SK-N-MC (cell line): ENCODE measurements at regions not wholly inside any gene's neighbourhood (a gene's known extent, or its start where the extent isn't known, plus 50 kb on each side); places are given as distances from the start of the nearest gene placed in this dataset.

ENCODE experiments used
- DNase-seq: peaks from one replicate; pipeline ENCODE4 v3.0.0-alpha.2; 2011; ENCODE audit warnings: low read depth, low spot score
- H3K27ac ChIP-seq: fragments of 200-600 bp; sonication (generic); 2 replicates; pipeline ENCODE4 v1.5.1; 2016; ENCODE audit warnings: mixed run types
- H3K36me3 ChIP-seq: fragments of 200-600 bp; sonication (generic); 2 replicates; pipeline ENCODE4 v1.6.1; 2017; ENCODE audit warnings: antibody characterized with exemption, low read length, mixed read lengths; ENCODE audit not compliant: insufficient read depth
- H3K4me3 ChIP-seq: fragments of 200-600 bp; sonication (generic); 2 replicates; pipeline ENCODE4 v1.5.1; 2016
- H3K9ac ChIP-seq: fragments of 200-600 bp; sonication (generic); 2 replicates; pipeline ENCODE4 v1.8.0; 2017; ENCODE audit warnings: mixed run types, mixed read lengths; ENCODE audit not compliant: insufficient read length
- H3K9me3 ChIP-seq: fragments of 200-600 bp; sonication (generic); 2 replicates; pipeline ENCODE4 v1.6.1; 2017; ENCODE audit warnings: low read depth, mild to moderate bottlenecking, antibody characterized with exemption, low read length, moderate library complexity, mixed read lengths
- EZH2 ChIP-seq: fragments of 200-600 bp; sonication (generic); IDR thresholded peaks from one replicate; pipeline ENCODE4 v1.6.1; 2017; ENCODE audit warnings: antibody characterized with exemption
- FOXP2 ChIP-seq: optimal IDR thresholded peaks from 2 replicates; pipeline ENCODE3; 2011; ENCODE audit warnings: mild to moderate bottlenecking, moderate library complexity; ENCODE audit not compliant: insufficient read depth; ENCODE audit errors: extremely low read length, control extremely low read depth
- POLR2AphosphoS5 ChIP-seq: IDR thresholded peaks from 2 replicates; pipeline ENCODE4 v1.6.1; 2012; ENCODE audit warnings: mild to moderate bottlenecking, low read depth, low read length, borderline replicate concordance

DNA sequence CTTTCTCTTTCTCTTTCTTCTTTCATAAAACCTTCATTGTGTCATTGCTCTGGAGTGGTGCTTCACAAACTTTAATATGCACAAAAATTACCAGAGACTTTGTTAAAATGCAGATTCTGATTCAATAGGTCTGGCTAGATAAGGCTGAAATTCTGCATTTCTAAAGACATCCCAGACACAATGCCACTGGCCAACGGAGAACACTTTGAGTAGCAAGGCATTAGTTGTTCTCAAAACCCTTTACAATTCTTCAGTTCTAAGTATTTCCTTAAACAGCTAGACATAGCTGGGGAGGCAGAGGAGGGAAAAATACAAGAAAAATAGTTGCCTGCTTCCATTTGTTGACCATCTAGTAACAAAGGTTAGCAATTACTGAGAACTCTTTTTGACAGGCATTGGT, 101.8 kb upstream of the PIK3C3 start:
- no peak for TF ChIP-seq FOXP2
- no peak for TF ChIP-seq EZH2
- no peak for TF ChIP-seq POLR2AphosphoS5
- no peak overlapping the region for H3K4me3 ChIP-seq
- no peak overlapping the region for H3K9ac ChIP-seq
- no peaks in the 10 kb centered on the region for H3K36me3 ChIP-seq
- DNase-seq, result no peak
- no peak overlapping the region for H3K27ac ChIP-seq
- no peaks in the 10 kb centered on the region for H3K9me3 ChIP-seq

DNA sequence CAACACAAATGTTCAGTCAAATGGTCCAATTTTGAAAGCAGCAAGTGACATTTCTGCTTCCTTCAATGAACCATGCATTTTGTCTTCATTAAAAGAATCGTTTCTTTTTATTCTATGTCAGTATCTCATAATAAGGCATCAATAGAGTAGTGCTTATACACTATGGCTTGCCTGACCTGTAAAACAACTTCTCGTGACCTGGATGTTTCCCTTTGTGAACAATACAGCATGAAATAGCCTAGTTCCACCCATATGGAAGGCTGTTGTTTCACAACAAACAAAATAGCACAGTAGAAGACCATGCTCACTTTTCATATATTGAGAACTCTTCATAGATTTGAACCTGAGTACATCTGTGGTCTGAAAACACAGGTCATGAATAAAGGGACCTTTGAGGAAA, 104.3 kb upstream of the PIK3C3 start:
- TF ChIP-seq EZH2, result no peak
- no peak for TF ChIP-seq POLR2AphosphoS5
- no peak for TF ChIP-seq FOXP2
- Histone ChIP-seq H3K4me3 (no peak overlapping the region), H3K9me3 (no peaks in the 10 kb centered on the region), H3K36me3 (no peaks in the 10 kb centered on the region), H3K27ac (no peak overlapping the region), H3K9ac (no peak overlapping the region)
- no peak for DNase-seq

DNA sequence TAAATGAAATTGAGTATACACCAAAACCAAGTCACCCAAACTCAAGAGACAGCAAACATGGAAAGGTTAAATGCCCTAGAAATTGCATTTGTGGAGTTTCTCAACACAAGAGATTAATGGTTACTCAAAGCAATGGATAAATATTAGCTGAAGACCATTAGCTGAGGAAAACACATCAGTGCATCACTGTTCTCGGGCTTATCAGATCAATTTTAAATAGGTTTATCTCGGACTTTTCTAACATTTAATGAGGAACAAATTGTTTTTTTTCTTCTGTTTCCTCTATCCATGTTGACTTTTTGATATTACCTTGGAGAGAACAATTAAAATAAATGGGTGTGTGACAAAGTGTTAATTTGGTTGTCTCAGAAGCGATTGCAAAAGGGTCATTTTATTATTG, 105.4 kb upstream of the PIK3C3 start:
- no peak overlapping the region for H3K9ac ChIP-seq
- DNase-seq, result no peak
- H3K36me3 ChIP-seq, result no peaks in the 10 kb centered on the region
- no peak overlapping the region for H3K4me3 ChIP-seq
- TF ChIP-seq FOXP2 (no peak), EZH2 (no peak)
- H3K27ac ChIP-seq, result no peak overlapping the region
- H3K9me3 ChIP-seq, result no peaks in the 10 kb centered on the region

DNA sequence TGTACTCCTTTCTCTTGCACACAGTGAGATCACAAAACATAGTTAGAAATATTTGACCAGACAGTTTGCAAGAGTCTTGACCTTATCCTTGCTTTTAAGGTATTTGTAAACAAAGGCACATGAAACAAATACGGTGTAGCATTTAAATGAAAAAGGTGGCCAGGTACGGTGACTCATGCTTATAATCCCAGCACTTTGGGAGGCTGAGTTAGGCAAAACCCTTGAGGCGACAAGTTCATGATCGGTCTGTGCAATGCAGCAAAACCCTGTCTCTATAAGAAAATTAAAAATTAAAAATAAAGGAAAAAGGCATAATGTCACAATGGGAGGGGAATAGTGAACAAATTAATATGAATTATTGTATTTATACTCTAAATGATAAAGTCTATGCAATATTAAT, 109.5 kb upstream of the PIK3C3 start:
- Histone ChIP-seq H3K27ac (no peak overlapping the region), H3K9ac (no peak overlapping the region), H3K4me3 (no peak overlapping the region), H3K36me3 (no peaks in the 10 kb centered on the region), H3K9me3 (no peaks in the 10 kb centered on the region)
- no peak for TF ChIP-seq POLR2AphosphoS5
- TF ChIP-seq FOXP2, result no peak
- no peak for TF ChIP-seq EZH2
- no peak for DNase-seq

DNA sequence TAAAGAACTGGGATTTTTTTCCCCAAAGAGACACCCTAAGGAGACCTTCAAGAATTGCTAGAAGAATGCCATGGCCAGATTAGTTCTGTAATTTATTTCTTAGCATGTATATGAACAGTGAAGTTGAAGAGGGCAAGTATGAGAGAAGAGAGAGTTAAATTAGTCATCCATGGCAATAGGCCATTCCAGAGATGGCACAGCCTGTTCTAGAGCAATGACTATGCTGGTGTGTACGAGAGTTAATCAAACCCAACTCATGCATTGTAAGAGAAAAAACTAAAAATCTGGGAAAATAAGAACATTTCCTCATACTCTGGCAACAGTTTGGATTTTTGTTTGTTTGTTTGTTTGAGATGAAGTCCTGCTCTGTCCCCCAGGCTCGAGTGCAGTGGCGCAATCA, 112.1 kb upstream of the PIK3C3 start:
- Histone ChIP-seq H3K9me3 (no peaks in the 10 kb centered on the region), H3K36me3 (no peaks in the 10 kb centered on the region), H3K27ac (no peak overlapping the region), H3K4me3 (no peak overlapping the region), H3K9ac (no peak overlapping the region)
- TF ChIP-seq EZH2 (no peak), FOXP2 (no peak), POLR2AphosphoS5 (no peak)
- no peak for DNase-seq

GRCh38 chr18:41829647-41830516, 125.2 kb upstream of the PIK3C3 start:
- Histone ChIP-seq H3K27ac (no peak overlapping the region), H3K36me3 (no peaks in the 10 kb centered on the region), H3K9ac (no peak overlapping the region), H3K9me3 (no peaks in the 10 kb centered on the region), H3K4me3 (no peak overlapping the region)
- no peak for TF ChIP-seq POLR2AphosphoS5
- TF ChIP-seq EZH2, result no peak
- TF ChIP-seq FOXP2, result no peak
- no peak for DNase-seq

DNA sequence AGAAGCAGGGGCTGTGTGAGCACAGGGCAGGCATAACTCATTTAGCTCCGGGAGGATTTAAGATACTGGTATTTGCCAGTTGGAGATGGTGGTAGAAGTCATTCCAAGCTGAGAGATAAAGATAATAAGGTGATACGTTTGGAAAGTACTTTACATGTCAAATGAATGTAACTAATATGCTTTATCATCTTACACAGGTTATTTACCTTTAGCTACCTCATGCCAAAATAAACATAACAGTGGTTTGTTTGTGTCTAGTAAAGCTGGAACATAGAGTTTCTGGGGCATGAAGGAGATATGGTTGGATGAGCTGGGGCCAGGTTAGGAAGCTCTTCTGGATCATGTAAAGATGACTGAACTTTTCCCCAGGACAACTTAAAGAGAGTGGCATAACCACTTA, 126.9 kb upstream of the PIK3C3 start:
- Histone ChIP-seq H3K9me3 (no peaks in the 10 kb centered on the region), H3K9ac (no peak overlapping the region), H3K36me3 (no peaks in the 10 kb centered on the region), H3K4me3 (no peak overlapping the region), H3K27ac (no peak overlapping the region)
- TF ChIP-seq EZH2, result no peak
- TF ChIP-seq POLR2AphosphoS5, result no peak
- TF ChIP-seq FOXP2, result no peak
- DNase-seq, result no peak

DNA sequence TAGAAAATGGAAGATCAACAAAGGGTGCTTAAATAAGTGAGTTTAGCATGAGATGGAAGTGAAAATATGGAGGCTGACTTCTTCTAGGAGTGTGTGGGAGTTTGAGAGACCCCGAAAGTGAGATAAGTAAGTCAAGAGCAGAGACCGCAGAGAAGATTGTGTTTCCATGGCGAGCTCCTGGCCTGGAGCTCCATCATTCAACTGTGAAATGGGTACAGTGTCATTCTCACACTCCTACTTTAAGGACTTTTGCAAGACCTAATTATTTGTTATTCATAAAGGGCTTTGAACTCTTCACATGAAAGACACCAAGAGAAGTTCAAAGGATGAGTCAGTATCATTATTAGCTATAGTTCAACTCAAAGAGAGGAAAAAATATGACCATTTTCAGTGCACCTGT, 134.2 kb upstream of the PIK3C3 start:
- Histone ChIP-seq H3K36me3 (no peaks in the 10 kb centered on the region), H3K9ac (no peak overlapping the region), H3K27ac (no peak overlapping the region), H3K9me3 (no peaks in the 10 kb centered on the region), H3K4me3 (no peak overlapping the region)
- no peak for DNase-seq
- no peak for TF ChIP-seq POLR2AphosphoS5
- TF ChIP-seq FOXP2, result no peak
- no peak for TF ChIP-seq EZH2
